Sigmoid colon (tissue), 4 donors: ENCODE measurements at regions not wholly inside any gene's neighbourhood (a gene's known extent, or its start where the extent isn't known, plus 50 kb on each side); places are given as distances from the start of the nearest gene placed in this dataset.

Experiments
- CTCF ChIP-seq, 4 experiments: fragments of 450-650 bp in 3 of 4; fragments of 200-600 bp in 1 of 4; IDR thresholded peaks; one replicate each; pipeline ENCODE4 v1.5.1; 2016 to 2019; ENCODE audit warnings: antibody characterized with exemption in 4 of 4, mild to moderate bottlenecking in 3 of 4, moderate library complexity in 2 of 4
- POLR2A ChIP-seq, 2 donors: fragments of 450-650 bp; IDR thresholded peaks; one replicate each; pipeline ENCODE4 v1.6.1; 2016; ENCODE audit warnings: antibody characterized with exemption in 2 of 2, mild to moderate bottlenecking in 2 of 2, moderate library complexity in 2 of 2
- POLR2AphosphoS5 ChIP-seq, 4 donors: sonication (generic); formaldehyde crosslinking; IDR thresholded peaks; one replicate each; pipeline ENCODE4 v1.6.1; 2017; ENCODE audit warnings: antibody characterized with exemption in 4 of 4

DNA sequence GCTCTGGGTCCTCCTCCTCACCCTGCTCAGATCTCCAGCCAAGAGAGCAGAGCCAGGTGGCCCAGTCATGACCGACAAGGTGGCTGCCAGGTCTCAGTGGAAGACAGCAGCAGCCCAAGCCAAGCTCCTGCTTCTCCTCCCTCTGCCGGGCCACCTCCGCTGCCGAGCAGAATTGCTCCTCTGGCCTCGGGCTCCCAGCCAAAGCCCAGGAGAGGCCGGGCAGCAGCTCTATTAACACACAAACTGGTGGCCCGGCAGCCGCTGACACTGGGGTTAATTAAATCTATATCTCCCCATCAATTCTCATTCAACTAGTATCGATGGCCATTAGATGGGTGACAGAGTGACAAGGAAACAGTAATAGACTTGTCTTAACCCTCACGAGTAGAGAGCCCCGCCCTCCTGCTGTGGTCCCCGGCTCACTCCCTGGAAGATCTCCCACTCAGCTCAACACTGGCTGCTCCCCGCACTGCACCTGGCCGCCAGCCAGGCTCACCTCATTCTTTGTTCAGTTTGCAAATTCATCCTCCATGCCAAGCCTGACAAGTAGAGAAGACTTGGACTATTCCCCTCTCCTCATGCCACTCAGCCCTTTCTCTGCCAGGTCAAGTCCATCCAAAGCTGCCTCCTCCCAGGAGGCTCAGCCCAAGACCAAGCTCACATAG lies 74.1 kb upstream of the UNC5B start:
- TF ChIP-seq CTCF (IDR thresholded peaks at IDR 0.05) (no peak), POLR2A (IDR thresholded peaks at IDR 0.05) (no peak), POLR2AphosphoS5 (IDR thresholded peaks at IDR 0.05) (no peak)
